ENCODE measurements at regions not wholly inside any gene's neighbourhood (a gene's known extent, or its start where the extent isn't known, plus 50 kb on each side); places are given as distances from the start of the nearest gene placed in this dataset.

DNA sequence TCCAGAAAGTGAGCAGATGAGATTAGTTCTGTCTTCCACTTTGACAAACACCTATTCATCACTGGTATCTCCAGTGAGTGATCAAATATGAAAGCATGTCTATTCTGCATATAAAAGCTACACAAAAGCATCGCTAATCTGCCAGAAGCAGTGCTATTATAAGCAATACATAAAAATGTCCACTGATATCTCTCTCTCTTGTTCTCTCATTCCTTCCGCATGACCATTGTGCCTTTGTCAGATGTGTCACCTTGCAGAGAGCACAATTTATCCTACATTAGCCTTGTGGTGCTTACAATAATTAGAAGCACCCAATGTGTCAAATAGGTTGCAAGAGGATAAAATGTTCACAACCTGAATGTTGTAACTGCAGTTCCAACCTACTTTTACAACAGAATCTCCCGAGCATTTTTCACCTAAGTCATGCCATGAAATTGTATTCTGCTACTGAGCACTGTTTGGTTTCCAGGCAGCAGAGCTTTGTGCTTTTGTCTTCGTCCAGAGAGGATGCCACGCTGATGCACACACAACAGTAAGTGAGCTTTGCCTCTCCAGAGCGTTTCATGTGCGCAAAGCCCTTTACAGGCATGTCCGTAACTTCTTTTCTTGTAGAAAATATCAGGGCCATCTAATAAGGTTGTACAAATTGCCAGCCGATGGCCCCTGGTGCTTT is 198.7 kb upstream of the PLD5 start:
- Histone ChIP-seq H3K4me3 (ENCODE audit: severe bottlenecking) (no peak overlapping the region), H3K27me3 (ENCODE audit: insufficient read depth, poor library complexity, severe bottlenecking) (peaks cover 5% of the 10 kb centered on the region), H3K9me3 (ENCODE audit: severe bottlenecking) (no peaks in the 10 kb centered on the region), H3K4me1 (ENCODE audit: insufficient read depth, poor library complexity, severe bottlenecking) (no peaks in the 10 kb centered on the region), H3K27ac (ENCODE audit: poor library complexity, severe bottlenecking) (no peak overlapping the region), H3K36me3 (ENCODE audit: low read depth) (no peaks in the 10 kb centered on the region)
- ATAC-seq (ENCODE audit: low read depth) (no peak), DNase-seq (ENCODE audit: low spot score) (no peak)
- TF ChIP-seq, protein P1, sequence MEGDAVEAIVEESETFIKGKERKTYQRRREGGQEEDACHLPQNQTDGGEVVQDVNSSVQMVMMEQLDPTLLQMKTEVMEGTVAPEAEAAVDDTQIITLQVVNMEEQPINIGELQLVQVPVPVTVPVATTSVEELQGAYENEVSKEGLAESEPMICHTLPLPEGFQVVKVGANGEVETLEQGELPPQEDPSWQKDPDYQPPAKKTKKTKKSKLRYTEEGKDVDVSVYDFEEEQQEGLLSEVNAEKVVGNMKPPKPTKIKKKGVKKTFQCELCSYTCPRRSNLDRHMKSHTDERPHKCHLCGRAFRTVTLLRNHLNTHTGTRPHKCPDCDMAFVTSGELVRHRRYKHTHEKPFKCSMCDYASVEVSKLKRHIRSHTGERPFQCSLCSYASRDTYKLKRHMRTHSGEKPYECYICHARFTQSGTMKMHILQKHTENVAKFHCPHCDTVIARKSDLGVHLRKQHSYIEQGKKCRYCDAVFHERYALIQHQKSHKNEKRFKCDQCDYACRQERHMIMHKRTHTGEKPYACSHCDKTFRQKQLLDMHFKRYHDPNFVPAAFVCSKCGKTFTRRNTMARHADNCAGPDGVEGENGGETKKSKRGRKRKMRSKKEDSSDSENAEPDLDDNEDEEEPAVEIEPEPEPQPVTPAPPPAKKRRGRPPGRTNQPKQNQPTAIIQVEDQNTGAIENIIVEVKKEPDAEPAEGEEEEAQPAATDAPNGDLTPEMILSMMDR (IDR thresholded peaks at IDR 0.05; ENCODE audit: poor library complexity, severe bottlenecking), result no peak

- peaks cover 5% of the 10 kb centered on the region for H3K27me3 ChIP-seq (ENCODE audit: insufficient read depth, poor library complexity, severe bottlenecking)
- no peak overlapping the region for H3K4me3 ChIP-seq (ENCODE audit: severe bottlenecking)
- H3K36me3 ChIP-seq (ENCODE audit: low read depth), result no peaks in the 10 kb centered on the region
- TF ChIP-seq, protein P1 (IDR thresholded peaks at IDR 0.05; ENCODE audit: poor library complexity, severe bottlenecking), result no peak
- H3K9me3 ChIP-seq (ENCODE audit: severe bottlenecking), result no peaks in the 10 kb centered on the region
- no peak overlapping the region for H3K27ac ChIP-seq (ENCODE audit: poor library complexity, severe bottlenecking)
- ATAC-seq (ENCODE audit: low read depth) (no peak), DNase-seq (ENCODE audit: low spot score) (no peak)
- H3K4me1 ChIP-seq (ENCODE audit: insufficient read depth, poor library complexity, severe bottlenecking), result no peaks in the 10 kb centered on the region
Measured at GRCh38 chr1:242718967-242719366, 194.5 kb upstream of the PLD5 start.

GRCh38 chr1:242712248-242712647 is 187.8 kb upstream of the PLD5 start:
- Histone ChIP-seq H3K4me3 (ENCODE audit: severe bottlenecking) (no peak overlapping the region), H3K36me3 (ENCODE audit: low read depth) (no peaks in the 10 kb centered on the region), H3K9me3 (ENCODE audit: severe bottlenecking) (no peaks in the 10 kb centered on the region), H3K27ac (ENCODE audit: poor library complexity, severe bottlenecking) (no peak overlapping the region), H3K27me3 (ENCODE audit: insufficient read depth, poor library complexity, severe bottlenecking) (no peaks in the 10 kb centered on the region), H3K4me1 (ENCODE audit: insufficient read depth, poor library complexity, severe bottlenecking) (no peaks in the 10 kb centered on the region)
- TF ChIP-seq, protein P1 (IDR thresholded peaks at IDR 0.05; ENCODE audit: poor library complexity, severe bottlenecking), result no peak
- no peak for DNase-seq (ENCODE audit: low spot score)
- ATAC-seq (ENCODE audit: low read depth), result no peak

- H3K27ac ChIP-seq (ENCODE audit: poor library complexity, severe bottlenecking), result no peak overlapping the region
- ATAC-seq (ENCODE audit: low read depth) (no peak), DNase-seq (ENCODE audit: low spot score) (no peak)
- TF ChIP-seq, protein P1 (IDR thresholded peaks at IDR 0.05; ENCODE audit: poor library complexity, severe bottlenecking), result no peak
- H3K9me3 ChIP-seq (ENCODE audit: severe bottlenecking), result no peaks in the 10 kb centered on the region
- H3K4me3 ChIP-seq (ENCODE audit: severe bottlenecking), result no peak overlapping the region
- H3K36me3 ChIP-seq (ENCODE audit: low read depth), result no peaks in the 10 kb centered on the region
- no peaks in the 10 kb centered on the region for H3K4me1 ChIP-seq (ENCODE audit: insufficient read depth, poor library complexity, severe bottlenecking)
- no peaks in the 10 kb centered on the region for H3K27me3 ChIP-seq (ENCODE audit: insufficient read depth, poor library complexity, severe bottlenecking)
Measured at GRCh38 chr1:242710847-242711246, 186.3 kb upstream of the PLD5 start.

DNA sequence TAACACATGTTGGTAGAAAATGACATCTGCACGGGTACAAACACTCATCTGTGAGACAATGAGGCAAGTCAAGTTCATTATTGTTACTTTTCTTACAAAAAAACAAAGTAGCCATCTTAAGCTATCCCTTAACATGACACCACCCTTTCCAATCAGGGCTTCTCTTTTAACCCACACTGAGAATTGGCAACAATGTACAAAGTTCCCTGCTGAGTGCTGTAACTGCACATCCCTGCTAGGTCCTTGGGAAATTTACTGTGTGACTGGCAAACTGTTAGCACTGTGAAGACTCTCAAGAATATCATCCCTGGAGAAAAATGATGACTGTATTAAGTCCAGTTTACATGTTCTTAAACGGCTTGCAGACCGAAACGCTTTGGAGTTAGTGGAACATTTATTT is 185.8 kb upstream of the PLD5 start:
- TF ChIP-seq, protein P1 (IDR thresholded peaks at IDR 0.05; ENCODE audit: poor library complexity, severe bottlenecking), result no peak
- ATAC-seq (ENCODE audit: low read depth) (no peak), DNase-seq (ENCODE audit: low spot score) (no peak)
- Histone ChIP-seq H3K36me3 (ENCODE audit: low read depth) (no peaks in the 10 kb centered on the region), H3K27me3 (ENCODE audit: insufficient read depth, poor library complexity, severe bottlenecking) (no peaks in the 10 kb centered on the region), H3K4me1 (ENCODE audit: insufficient read depth, poor library complexity, severe bottlenecking) (no peaks in the 10 kb centered on the region), H3K9me3 (ENCODE audit: severe bottlenecking) (no peaks in the 10 kb centered on the region), H3K4me3 (ENCODE audit: severe bottlenecking) (no peak overlapping the region), H3K27ac (ENCODE audit: poor library complexity, severe bottlenecking) (no peak overlapping the region)

Measured in RWPE2 (cell line).